Activated CD4-positive, alpha-beta T cell treated with anti-CD3 and anti-CD28 coated beads, Interleukin-2, Interleukin-6, amounts not matched to agents 100 ng/mL and 50 ng/mL, durations not matched to agents 16 hours and 8 hours (primary cell): ENCODE measurements at regions not wholly inside any gene's neighbourhood (a gene's known extent, or its start where the extent isn't known, plus 50 kb on each side); places are given as distances from the start of the nearest gene placed in this dataset.
A peak's percentile ranks its signal among the peaks of the same experiment; 100 is the strongest.

ENCODE experiments used
- DNase-seq: peaks from one replicate; pipeline ENCODE4 v3.0.0-alpha.2; 2020

- no peak for DNase-seq
Observed at GRCh38 chr11:70575396-70576060, 177.2 kb downstream of the CTTN start.

GRCh38 chr11:70577258-70577603, 178.9 kb downstream of the CTTN start:
- no peak for DNase-seq

- DNase-seq: no peak
Observed at GRCh38 chr11:70577948-70578347, 179.6 kb downstream of the CTTN start.

- no peak for DNase-seq
Observed at GRCh38 chr11:70578371-70578770, 180.0 kb downstream of the CTTN start.

GRCh38 chr11:70578831-70579230, 180.5 kb downstream of the CTTN start:
- DNase-seq: no peak

GRCh38 chr11:70579316-70579955, 181.1 kb downstream of the CTTN start:
- no peak for DNase-seq

GRCh38 chr11:70580036-70580805, 181.9 kb downstream of the CTTN start:
- no peak for DNase-seq

- DNase-seq: no peak
Observed at GRCh38 chr11:70581991-70582885, 183.9 kb downstream of the CTTN start.

- no peak for DNase-seq
Observed at GRCh38 chr11:70582886-70583641, 184.7 kb downstream of the CTTN start.

GRCh38 chr11:70583781-70584218, 185.5 kb downstream of the CTTN start:
- DNase-seq: no peak

- no peak for DNase-seq
Observed at GRCh38 chr11:70584498-70585235, 186.3 kb downstream of the CTTN start.

GRCh38 chr11:70585236-70585545, 186.9 kb downstream of the CTTN start:
- no peak for DNase-seq

GRCh38 chr11:70586261-70587074, 188.1 kb downstream of the CTTN start:
- DNase-seq: no peak

- no peak for DNase-seq
Observed at GRCh38 chr11:70587075-70587389, 188.7 kb downstream of the CTTN start.

- peak; percentile 17 for DNase-seq
Observed at GRCh38 chr11:70590356-70590991, 192.1 kb downstream of the CTTN start.

- no peak for DNase-seq
Observed at GRCh38 chr11:70592641-70593165, 194.4 kb downstream of the CTTN start.

GRCh38 chr11:70593446-70593983, 195.2 kb downstream of the CTTN start:
- DNase-seq: no peak

- DNase-seq: no peak
Observed at GRCh38 chr11:70594031-70594430, 195.7 kb downstream of the CTTN start.

GRCh38 chr11:70594606-70595005, 196.3 kb downstream of the CTTN start:
- DNase-seq: no peak

GRCh38 chr11:70595016-70595415, 196.7 kb downstream of the CTTN start:
- no peak for DNase-seq
